LNCaP clone FGC (cell line): ENCODE measurements at regions not wholly inside any gene's neighbourhood (a gene's known extent, or its start where the extent isn't known, plus 50 kb on each side); places are given as distances from the start of the nearest gene placed in this dataset.

Source experiments
- DNase-seq: peaks from one replicate; pipeline ENCODE4 v3.0.0-alpha.2; 2011; ENCODE audit warnings: low read depth
- H3K4me3 ChIP-seq: 2 replicates; pipeline ENCODE4 v1.5.1; 2011; ENCODE audit warnings: mild to moderate bottlenecking, low read depth, low read length, control low read depth
- TF ChIP-seq, protein P1 (sequence below): IDR thresholded peaks from 2 replicates; pipeline ENCODE4 v1.5.1; 2012; ENCODE audit warnings: mild to moderate bottlenecking; ENCODE audit not compliant: control insufficient read depth, insufficient read depth; ENCODE audit errors: extremely low read depth

DNA sequence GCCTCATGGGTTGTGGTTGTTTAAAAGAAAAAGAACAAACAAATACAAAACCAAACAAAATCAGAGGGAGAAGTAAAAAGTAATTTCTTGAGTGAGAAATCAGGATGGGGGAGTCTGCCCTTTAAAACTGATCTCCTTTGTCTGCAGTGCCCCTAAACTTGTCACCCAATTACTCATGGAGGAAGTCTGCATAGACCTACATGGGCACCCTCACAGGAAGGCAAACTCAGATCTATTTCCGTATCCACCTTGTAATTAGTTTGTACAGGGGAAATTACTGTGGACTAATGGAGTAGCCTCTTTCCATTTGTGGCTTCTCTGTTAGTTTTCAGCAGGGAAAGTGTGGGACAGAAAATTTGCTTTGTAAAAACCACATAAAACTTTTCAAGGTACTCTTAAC lies 600.4 kb downstream of the ADGRL2 start:
- H3K4me3 ChIP-seq = no peak overlapping the region
- TF ChIP-seq, protein P1, sequence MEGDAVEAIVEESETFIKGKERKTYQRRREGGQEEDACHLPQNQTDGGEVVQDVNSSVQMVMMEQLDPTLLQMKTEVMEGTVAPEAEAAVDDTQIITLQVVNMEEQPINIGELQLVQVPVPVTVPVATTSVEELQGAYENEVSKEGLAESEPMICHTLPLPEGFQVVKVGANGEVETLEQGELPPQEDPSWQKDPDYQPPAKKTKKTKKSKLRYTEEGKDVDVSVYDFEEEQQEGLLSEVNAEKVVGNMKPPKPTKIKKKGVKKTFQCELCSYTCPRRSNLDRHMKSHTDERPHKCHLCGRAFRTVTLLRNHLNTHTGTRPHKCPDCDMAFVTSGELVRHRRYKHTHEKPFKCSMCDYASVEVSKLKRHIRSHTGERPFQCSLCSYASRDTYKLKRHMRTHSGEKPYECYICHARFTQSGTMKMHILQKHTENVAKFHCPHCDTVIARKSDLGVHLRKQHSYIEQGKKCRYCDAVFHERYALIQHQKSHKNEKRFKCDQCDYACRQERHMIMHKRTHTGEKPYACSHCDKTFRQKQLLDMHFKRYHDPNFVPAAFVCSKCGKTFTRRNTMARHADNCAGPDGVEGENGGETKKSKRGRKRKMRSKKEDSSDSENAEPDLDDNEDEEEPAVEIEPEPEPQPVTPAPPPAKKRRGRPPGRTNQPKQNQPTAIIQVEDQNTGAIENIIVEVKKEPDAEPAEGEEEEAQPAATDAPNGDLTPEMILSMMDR = no peak
- no peak for DNase-seq

DNA sequence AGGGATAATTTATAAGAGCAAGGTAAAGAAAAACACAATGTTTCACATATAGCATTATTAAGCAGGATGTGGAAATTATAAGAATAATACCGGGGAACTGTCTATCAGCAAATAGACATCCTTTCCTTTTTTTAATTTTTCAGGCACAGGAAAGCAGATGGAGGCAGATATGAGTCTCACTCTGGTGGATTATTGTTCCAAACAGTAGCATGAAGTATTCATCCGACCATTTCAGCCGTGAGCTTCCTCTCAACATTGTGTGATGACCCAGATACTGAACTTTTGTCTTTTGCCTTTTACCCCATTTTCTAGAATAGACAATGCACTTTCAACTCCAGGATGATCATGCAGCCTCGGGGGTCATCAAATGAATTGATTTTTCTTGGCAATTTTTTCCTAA lies 599.8 kb downstream of the ADGRL2 start:
- TF ChIP-seq, protein P1 = no peak

DNA sequence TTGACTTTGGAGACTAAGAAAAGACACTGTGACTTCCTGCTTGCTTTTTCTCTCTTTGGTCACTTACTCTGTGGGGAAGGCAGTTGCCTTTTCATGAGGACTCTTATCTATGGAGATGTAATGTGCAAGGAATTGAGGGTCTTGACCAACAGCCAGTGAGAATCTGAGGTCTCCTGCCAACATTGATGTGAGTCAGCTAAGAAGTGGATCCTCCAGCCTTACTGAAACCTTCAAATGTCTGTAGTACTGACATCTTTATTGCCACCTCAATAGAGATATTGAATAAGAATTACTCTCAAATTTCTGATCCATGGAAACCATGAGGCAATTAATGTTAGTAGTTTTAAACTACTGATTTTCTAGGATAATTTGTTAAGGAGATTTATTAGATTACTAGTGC lies 598.4 kb downstream of the ADGRL2 start:
- H3K4me3 ChIP-seq = no peak overlapping the region
- TF ChIP-seq, protein P1 = no peak

More for the DNA sequence above, 599.8 kb downstream of the ADGRL2 start:
- no peak for DNase-seq
- H3K4me3 ChIP-seq = no peak overlapping the region

DNA sequence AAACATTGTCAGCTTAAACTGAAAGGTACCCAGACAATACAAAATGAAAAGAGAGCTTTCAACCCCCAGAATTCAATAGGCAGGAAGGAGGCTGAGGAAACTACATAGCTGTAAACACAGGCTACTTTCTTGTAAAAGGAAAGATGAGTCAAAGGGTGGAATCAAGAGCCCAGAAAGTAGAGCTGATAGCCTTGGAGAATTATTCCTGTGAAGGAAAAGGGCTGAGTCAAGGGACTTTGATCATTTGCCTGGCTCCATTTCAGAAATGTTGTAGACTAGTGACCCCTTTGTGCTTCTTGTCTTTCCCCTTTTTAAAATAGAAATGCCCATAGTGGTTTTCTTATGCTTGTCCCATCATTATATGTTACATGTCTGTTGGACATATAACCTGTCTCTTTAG lies 597.6 kb downstream of the ADGRL2 start:
- H3K4me3 ChIP-seq = no peak overlapping the region
- TF ChIP-seq, protein P1 = no peak
- DNase-seq = no peak

More for the DNA sequence above, 598.4 kb downstream of the ADGRL2 start:
- no peak for DNase-seq

DNA sequence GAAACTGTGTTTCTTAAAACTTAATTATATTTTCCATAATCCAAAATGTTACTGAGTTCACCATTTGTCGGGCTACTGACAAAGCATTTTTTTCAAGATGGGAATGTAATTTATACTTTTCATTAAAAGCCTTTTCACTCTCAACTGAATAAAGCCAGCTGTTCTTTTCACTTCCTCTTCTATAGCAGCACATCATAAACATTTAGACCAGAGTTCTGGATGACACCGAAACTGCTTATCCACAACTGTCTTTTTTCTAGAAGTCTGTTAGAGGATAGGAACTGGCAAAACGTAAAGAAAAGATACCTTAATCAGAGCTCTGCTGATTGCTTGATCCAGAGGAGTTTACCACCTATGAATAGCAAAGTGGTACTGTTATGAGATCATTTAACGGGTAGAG lies 594.7 kb downstream of the ADGRL2 start:
- DNase-seq = no peak
- TF ChIP-seq, protein P1 = no peak
- no peak overlapping the region for H3K4me3 ChIP-seq

DNA sequence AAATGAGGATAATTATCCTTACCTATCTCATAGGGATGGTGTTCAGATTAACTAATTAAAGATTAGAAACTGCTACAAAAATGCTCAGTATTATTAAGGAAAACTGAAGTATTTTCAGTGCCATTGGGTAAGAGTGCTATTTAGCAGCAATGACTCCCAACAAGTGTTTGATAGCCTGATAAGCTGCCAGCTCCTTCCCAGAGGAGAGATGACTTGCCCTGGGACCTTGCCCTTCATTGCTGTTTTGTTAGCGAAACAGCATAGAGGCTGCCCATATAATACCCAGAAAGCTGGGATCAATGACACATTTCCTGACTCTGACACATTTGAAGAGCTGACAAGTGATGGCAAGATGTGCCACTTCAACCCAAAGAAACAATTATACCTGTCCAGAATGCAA lies 592.2 kb downstream of the ADGRL2 start:
- DNase-seq = no peak
- TF ChIP-seq, protein P1 = no peak
- H3K4me3 ChIP-seq = no peak overlapping the region

DNA sequence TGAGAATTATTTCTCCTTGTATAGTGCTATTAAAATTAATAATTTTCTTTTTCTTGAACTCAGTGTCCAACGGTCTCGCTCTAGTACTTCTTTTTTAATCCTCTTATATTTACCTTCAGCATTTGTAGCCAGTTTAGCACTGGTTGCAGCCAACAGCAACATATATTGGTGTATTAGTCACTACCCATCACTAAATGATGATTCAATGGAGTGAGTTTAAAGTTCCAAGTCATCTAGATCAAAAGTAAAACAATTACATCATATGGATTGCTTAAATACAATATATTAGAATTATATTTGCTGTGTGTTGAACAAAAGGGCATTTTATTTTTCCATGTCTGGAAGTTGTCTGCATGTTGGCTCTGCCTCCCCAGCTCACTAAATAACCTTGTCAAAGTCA lies 591.8 kb downstream of the ADGRL2 start:
- H3K4me3 ChIP-seq = no peak overlapping the region
- TF ChIP-seq, protein P1 = no peak
- DNase-seq = no peak
